Endothelial cell of umbilical vein (primary cell): ENCODE measurements at regions not wholly inside any gene's neighbourhood (a gene's known extent, or its start where the extent isn't known, plus 50 kb on each side); places are given as distances from the start of the nearest gene placed in this dataset.

Experiments
- MYC ChIP-seq: IDR thresholded peaks from one replicate; pipeline ENCODE4 v1.6.1; 2011; ENCODE audit warnings: mild to moderate bottlenecking, low read depth, low read length
- POLR2AphosphoS5 ChIP-seq: IDR thresholded peaks from 2 replicates; pipeline ENCODE4 v1.6.1; 2012; ENCODE audit warnings: low read depth, mild to moderate bottlenecking, control low read depth, low read length, moderate library complexity; ENCODE audit not compliant: insufficient read depth

DNA sequence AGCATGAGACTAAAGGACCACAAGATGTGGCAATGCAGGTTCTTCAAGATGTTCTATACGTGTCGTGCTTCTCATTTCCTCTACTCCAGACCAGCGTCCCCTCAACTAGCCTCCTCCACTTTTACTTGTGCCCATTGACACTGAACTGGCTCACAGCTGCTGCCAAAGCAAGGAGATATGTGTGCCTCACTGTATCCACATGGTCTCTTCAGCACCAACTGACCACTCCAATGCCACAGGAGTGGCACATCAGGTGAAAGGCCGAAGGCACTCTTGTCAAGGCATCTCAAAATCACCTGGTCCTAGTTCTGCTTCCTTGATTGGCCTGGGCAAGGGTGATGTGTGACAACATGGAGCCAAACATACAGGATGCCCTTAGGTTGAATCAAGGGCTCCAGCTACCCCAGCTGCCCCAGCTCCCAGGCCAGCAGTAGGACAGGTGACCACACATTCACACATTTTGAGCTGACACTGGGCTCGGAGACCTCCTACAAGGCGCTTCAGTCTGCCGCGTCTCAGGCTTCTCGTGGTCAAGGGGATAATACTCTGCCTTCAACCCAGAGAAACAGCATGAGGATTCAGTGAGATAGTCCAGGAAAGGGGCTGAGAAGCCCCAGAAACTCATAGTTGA lies 205.2 kb upstream of the CDH4 start:
- TF ChIP-seq MYC (no peak), POLR2AphosphoS5 (no peak)
